ENCODE measurements at regions not wholly inside any gene's neighbourhood (a gene's known extent, or its start where the extent isn't known, plus 50 kb on each side); places are given as distances from the start of the nearest gene placed in this dataset.

- no peak for DNase-seq (ENCODE audit: low read depth in 2 of 3, low spot score in 2 of 3)
Observed at GRCh38 chr5:89994266-89994665, 415.3 kb downstream of the CETN3 start.

- DNase-seq (ENCODE audit: low read depth in 2 of 3, low spot score in 2 of 3): no peak
Observed at GRCh38 chr5:89992201-89992600, 417.4 kb downstream of the CETN3 start.

DNA sequence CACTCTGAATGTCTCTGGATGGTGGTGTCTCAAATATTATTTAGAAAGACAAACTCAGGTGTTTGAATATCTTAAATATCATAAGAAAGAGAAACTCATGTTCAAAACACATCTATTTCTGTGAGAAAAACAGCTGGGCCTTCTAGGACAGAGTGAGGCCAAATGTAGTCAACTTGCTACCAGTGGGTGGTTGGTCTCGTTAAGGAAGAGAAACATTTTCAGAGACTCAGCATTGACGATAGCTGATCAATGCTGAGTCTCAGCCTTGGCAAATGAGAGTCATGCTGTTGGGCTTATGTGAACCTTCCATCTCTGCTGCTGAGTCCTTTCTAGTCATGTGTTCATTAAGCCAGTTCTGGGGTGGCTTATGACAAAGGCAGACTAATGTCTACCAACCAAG, 418.0 kb downstream of the CETN3 start:
- no peak for DNase-seq (ENCODE audit: low read depth in 2 of 3, low spot score in 2 of 3)

- no peak for DNase-seq (ENCODE audit: low read depth in 2 of 3, low spot score in 2 of 3)
Observed at GRCh38 chr5:89989776-89990175, 419.8 kb downstream of the CETN3 start.

GRCh38 chr5:89988998-89989655, 420.4 kb downstream of the CETN3 start:
- DNase-seq (ENCODE audit: low read depth in 2 of 3, low spot score in 2 of 3): no peak

DNA sequence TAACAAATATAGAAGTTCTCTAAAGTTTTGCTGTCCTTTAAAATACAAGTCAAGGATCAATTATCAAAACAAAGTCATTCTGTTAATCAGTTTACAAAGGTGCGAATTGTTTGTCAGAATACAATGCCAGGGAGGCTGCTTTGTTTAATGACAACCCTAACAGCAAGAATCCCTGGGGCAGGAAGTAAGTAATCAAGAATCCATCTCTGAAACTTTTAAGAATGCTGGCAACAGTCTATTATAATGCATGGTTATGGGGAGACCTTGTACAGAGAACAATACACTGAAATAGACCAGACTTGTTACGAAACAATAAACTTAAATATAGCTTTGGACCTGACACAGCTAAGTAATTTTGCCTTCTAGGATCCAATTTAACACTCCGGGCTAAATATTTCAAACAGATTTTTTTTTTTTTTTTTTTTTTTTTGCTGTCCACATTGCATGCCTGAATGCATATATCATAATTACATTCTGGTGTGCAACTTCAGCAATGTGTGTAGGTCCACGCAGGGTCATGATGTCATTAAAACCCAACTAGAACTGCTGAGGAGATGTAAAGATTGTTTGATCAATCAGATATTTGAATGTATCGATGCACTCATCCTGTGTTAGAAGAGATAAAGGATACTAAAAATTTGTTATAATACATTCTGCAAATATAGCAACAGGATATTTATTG, 421.3 kb downstream of the CETN3 start:
- no peak for DNase-seq (ENCODE audit: low read depth in 2 of 3, low spot score in 2 of 3)

GRCh38 chr5:89983216-89983615, 426.3 kb downstream of the CETN3 start:
- DNase-seq (ENCODE audit: low read depth in 2 of 3, low spot score in 2 of 3): no peak

DNA sequence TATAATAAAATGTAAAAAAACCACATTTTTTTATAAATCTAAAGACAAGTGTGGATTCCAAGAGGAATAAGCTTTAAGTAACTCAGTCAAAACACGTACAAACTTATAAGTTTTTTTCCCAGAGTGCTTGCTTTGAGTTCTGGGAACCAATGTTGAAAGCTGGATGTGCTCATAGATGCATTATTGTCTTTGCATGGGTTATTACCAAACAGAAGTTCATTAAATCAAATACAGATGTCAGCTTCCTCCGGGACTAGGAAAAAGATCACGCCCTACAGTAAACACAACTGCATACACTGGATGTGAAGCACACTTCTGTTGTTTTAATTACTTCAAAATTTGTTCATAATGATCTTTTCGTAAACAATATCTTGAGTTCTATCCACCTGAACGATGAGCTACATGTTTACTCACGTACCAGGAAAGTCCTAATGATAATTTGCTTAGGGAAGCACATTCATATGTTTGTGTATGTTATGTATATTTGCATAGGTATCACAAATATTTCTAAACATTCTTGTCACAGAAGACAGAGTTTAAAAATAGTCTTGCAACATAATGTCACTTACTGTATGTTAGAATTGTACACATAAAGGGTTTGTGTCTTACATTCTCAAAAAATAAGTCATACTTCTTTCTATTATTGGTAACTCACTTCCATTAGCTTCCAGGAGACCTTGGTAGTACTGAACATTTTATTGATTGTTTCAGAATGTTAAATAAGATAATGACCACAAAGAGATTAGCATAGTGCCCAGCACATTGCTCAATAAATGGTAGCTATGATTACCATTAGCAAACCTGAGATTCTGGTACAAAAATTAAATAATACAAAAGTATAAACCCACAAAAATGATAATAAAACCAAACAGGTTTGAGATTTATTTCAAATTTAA, 427.4 kb downstream of the CETN3 start:
- no peak for DNase-seq (ENCODE audit: low read depth in 2 of 3, low spot score in 2 of 3)

- DNase-seq (ENCODE audit: low read depth in 2 of 3, low spot score in 2 of 3): no peak
Observed at GRCh38 chr5:89981021-89981420, 428.5 kb downstream of the CETN3 start.

GRCh38 chr5:89973516-89973915, 436.0 kb downstream of the CETN3 start:
- no peak for DNase-seq (ENCODE audit: low read depth in 2 of 3, low spot score in 2 of 3)

GRCh38 chr5:89972901-89973300, 436.7 kb downstream of the CETN3 start:
- DNase-seq (ENCODE audit: low read depth in 2 of 3, low spot score in 2 of 3): no peak

DNA sequence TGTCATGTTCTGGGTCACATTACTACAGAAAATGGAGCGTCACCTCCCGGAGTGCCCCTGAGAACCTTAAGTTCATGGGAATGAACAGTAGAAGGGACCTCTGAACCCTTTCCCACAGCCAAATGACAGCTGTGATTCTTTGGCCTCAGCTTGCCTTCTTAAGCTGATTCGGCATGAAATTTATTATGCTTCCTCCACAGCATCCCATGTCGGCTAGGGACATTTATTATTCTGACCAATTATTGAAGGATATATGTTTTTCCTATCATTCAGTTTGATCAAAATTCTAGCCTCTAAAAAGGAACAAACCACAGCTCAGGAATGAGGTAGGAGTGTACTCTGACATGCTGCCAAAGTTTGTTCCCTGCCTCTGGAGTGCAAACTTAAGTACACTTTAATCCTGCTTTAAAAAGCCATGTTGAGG, 440.6 kb downstream of the CETN3 start:
- DNase-seq (ENCODE audit: low read depth in 2 of 3, low spot score in 2 of 3): no peak

- DNase-seq (ENCODE audit: low read depth in 2 of 3, low spot score in 2 of 3): no peak
Observed at GRCh38 chr5:89967771-89968444, 441.6 kb downstream of the CETN3 start.

DNA sequence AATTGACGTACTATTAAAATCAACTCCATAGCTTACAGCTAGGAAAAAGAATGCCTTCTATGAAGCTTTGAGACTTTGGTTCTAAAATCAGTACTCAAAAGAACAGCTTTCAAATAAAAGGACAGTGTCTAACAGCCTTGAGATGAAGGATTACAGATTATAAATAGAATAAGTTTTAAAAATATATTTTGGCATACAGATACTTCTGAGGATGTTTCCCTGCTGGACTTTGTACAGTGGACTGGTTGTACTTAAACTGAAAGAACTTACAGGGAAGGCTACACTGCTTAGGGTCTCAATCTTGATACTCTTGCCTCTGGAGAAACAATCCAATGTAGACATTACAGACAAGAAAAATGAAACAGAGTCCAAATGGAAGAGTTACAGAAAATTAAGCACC, 452.7 kb downstream of the CETN3 start:
- DNase-seq (ENCODE audit: low read depth in 2 of 3, low spot score in 2 of 3): no peak

GRCh38 chr5:89954916-89955315, 454.6 kb downstream of the CETN3 start:
- DNase-seq (ENCODE audit: low read depth in 2 of 3, low spot score in 2 of 3): no peak

DNA sequence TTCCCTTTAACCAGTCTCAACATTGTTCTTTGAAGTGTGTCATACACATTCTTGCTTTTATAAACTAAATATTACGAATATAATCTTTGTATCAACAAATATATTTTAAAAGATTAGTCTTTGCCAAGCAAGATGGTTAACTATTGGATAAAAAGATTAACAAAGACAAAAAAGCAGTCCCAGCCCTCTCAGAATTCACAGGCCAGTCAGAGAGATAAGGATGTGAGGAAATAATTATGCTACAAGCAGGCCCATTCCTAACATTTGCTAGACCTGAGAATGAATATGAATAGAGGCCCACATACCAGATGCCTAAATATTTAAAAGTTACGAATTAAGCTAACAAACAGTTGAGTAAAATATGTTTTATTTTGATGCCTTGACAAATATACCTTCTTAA, 457.7 kb downstream of the CETN3 start:
- DNase-seq (ENCODE audit: low read depth in 2 of 3, low spot score in 2 of 3): no peak

DNA sequence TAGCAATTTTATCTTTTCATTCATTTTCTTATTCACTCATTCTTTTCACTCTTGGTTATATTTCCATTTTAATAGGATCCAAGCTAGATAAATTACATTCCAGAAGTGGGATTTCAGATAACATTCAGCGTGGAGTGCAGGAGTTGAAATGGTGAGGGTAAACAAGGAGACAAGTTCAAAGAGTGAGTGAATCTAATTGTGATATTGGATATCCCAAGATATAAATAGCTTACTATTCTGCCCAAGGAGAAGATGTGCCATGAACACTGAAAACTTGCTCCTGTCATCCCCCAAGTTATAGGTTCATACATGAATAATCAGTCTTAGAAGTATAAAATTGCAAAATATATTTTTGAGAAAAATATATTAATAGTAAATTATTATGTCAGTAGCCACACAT, 459.3 kb downstream of the CETN3 start:
- no peak for DNase-seq (ENCODE audit: low read depth in 2 of 3, low spot score in 2 of 3)

DNA sequence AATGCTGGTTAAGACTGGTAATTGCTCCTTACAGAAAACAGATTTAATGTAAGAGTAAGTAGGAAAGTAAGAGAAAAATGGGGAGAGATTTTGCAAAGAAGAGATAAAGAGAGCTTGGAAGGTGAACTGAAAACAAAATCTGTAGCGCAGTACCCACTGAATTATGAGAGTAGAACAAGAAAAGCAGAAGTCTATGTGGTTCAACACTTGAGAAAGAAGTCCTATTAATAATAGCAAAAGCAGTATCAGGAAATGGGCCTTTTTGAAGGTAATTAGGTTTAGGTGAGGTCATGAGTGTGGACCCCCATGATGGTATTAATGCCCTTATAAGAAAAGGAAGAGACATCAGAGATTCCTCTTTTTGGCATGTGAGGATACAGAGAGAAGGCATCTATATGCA, 460.6 kb downstream of the CETN3 start:
- DNase-seq (ENCODE audit: low read depth in 2 of 3, low spot score in 2 of 3): no peak

- no peak for DNase-seq (ENCODE audit: low read depth in 2 of 3, low spot score in 2 of 3)
Observed at GRCh38 chr5:89946916-89947315, 462.6 kb downstream of the CETN3 start.

DNA sequence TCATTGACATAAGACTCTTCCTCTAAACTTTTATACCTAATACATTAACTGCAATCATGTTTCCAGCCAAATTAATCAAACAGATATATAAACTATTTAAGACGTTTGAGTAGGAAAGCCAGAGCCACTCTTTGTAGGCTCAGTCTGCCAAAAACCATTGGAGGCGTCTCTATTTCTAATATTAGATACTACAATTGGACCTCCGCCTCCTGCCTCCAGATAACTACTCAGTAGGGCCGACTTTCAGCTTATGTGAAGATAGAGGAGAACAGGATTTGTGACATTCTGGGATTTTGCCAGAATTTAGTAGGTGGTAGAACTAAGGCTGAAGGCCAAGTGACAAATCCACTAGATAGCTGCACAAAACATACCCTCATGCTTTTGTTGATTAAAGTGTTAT, 463.0 kb downstream of the CETN3 start:
- no peak for DNase-seq (ENCODE audit: low read depth in 2 of 3, low spot score in 2 of 3)

GRCh38 chr5:89942171-89942570, 467.4 kb downstream of the CETN3 start:
- DNase-seq (ENCODE audit: low read depth in 2 of 3, low spot score in 2 of 3): no peak

All from activated CD8-positive, alpha-beta memory T cell treated with anti-CD3 and anti-CD28 coated beads for 48 hours (primary cell).